Stimulated activated CD4-positive, alpha-beta T cell treated with anti-CD3 and anti-CD28 coated beads, Interleukin-12 subunit alpha, Interleukin-12 subunit beta, amount 100 ng/mL, for 4 hours (primary cell): ENCODE measurements at regions not wholly inside any gene's neighbourhood (a gene's known extent, or its start where the extent isn't known, plus 50 kb on each side); places are given as distances from the start of the nearest gene placed in this dataset.
"Not testable (repeated sequence)": the region's sequence is repeated elsewhere in the genome, so short reads cannot be mapped to it uniquely, and the experiment has no call there.

ENCODE experiments used
- DNase-seq: peaks from one replicate; pipeline ENCODE4 v3.0.0-alpha.2; 2020

DNA sequence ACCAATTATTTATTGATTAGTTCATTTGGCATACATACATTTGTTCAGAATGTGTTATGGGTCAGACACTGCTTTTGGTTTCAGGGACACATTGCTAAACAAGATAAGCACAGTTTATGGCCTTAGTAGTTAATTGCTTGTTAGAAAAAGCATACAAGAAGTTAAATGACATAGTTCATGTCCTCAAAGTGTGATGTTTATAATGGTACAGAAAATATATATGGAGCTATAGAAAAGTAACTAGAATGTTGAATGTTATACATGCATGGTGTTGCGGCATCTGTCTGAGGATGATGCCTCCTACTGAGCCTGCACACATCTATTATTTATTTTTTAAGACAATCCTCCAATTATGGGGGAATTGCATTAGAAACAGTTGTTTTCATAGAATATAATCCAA, 1476.3 kb upstream of the PCDH7 start:
- DNase-seq = no peak

DNA sequence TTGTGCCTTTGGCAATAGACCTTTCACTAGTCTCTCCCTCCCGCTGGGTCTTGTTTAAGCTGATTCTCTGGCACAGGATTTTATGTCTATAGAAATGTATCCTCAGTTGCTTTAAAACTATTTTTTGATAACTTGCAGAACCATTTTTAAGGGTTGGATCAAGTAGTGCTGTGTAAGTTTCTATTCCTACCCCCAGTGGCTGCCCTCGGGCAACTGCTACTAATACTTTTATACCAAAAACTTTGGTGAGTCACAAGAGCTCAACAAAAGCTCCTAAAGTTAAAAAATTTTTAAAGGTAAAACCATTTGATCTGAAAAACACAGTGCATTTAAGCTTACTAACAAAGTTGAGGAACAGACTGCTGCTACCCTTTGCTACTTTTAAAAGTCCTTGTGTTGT, 1460.6 kb upstream of the PCDH7 start:
- no peak for DNase-seq

DNA sequence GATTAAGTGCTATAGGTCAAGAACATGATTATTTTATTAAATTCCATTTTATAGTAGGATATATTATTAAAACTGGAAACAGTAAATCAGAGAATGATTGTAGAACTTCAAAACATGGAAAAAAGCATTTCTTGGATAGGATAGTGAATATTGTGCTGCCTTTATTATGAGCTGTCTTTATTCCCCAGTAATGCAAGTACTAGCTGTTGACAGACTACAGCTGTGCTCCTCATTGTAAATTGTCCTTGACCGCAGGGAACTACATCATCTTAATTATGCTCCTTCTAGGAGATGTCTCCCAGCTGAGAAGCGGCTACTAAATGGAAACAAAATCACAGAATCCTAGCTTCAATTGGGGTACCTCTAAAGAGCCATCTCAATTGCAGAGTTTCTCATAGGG, 1457.2 kb upstream of the PCDH7 start:
- DNase-seq = no peak

- DNase-seq = no peak
These were observed 1444.0 kb upstream of the PCDH7 start for GRCh38 chr4:29276150-29276549.

DNA sequence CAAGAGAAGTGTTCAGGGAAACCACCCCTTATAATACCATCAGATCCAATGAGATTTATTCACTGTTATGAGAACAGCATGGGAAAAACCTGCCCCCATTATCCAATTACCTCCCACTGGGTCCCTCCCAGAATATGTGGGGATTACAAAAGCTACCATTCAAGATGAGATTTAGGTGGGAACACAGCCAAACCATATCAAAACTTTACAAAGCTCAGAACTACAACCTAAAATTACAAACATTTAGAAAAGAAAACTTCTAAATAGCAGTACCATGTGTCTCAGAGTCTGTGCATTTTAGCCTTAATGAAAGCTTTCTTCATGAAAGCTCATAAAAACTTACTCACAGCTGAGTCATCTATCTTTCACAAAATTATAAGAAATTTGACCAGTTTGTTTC, 1442.8 kb upstream of the PCDH7 start:
- DNase-seq = no peak

- no peak for DNase-seq
These were observed 1441.6 kb upstream of the PCDH7 start for GRCh38 chr4:29278585-29278984.

DNA sequence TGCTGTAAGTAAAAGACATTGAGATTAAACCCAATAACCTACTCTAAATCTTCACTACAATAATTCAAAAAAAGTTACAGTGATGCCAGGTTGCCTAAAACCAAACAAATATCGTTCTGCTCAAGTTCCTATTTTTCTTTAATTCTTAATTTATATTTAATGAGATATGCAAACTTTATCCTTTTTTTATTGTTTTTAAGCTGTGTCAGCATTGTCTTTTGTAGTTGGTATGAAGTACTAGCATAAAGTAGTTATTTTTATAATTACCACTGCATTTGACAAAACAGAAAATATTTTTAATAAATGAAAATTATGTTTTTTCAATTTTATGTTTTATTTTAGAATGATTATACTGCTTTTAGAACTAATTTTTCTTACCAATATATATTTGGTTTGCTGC, 1431.1 kb upstream of the PCDH7 start:
- no peak for DNase-seq

GRCh38 chr4:29295280-29295679, 1424.9 kb upstream of the PCDH7 start:
- no peak for DNase-seq

DNA sequence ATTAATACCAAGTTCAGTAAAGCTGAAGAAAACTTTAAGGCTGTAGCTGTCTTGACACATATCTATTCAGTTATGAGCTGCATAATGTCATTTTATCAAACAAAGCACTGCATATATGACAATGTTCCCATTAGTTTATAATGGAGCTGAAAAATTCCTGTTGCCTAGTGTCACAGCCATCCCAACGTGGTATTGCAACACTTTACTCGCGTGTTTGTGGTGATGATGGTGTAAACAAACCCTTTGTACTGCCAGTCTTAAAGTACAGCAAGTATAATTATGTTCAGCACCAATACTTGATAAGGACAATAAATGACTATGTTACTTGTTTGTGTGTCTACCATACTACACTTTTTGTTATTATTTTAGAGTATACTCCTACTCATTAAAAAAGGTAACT, 1415.6 kb upstream of the PCDH7 start:
- no peak for DNase-seq

- no peak for DNase-seq
These were observed 1412.9 kb upstream of the PCDH7 start for GRCh38 chr4:29307256-29307655.

- no peak for DNase-seq
These were observed 1412.4 kb upstream of the PCDH7 start for GRCh38 chr4:29307755-29308154.

DNA sequence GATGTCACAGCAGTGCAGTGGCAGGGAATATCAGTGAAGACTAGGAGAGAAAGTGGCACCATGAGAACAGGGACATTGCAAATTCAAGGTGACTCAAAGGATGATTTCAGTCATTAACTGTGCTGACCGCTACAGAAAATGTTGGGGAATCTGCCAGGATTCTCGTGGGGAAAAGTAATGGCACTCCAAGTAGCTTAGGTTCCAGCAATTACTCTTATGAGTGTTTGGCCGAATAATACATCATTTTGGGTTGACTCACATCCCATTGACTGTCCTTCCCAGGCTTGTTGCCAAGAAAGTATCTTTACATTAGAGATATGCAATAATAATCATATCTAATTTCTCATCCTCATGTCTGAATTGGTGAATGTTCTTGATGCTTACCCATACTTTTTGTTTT, 1411.1 kb upstream of the PCDH7 start:
- no peak for DNase-seq

DNA sequence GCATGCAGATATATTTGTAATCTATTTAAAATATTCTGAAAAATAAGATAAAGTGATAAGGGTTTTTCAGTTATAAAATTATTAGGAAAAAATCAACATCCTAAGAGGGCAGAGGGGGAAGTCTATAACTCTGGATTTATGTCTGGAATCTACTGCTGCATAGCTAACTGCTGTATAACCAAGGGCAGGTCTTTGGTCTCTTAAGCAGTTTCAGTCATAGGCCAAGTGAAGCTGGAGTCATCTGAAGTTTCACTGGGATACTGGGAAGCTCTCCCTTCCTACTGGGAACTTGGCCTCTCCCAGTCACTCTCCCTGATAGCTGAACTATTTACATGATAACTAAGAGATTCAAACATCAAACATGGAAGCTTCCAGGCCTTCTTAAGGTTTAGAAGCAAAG, 1409.9 kb upstream of the PCDH7 start:
- no peak for DNase-seq

- DNase-seq = no peak
These were observed 1408.9 kb upstream of the PCDH7 start for GRCh38 chr4:29311247-29311646.

DNA sequence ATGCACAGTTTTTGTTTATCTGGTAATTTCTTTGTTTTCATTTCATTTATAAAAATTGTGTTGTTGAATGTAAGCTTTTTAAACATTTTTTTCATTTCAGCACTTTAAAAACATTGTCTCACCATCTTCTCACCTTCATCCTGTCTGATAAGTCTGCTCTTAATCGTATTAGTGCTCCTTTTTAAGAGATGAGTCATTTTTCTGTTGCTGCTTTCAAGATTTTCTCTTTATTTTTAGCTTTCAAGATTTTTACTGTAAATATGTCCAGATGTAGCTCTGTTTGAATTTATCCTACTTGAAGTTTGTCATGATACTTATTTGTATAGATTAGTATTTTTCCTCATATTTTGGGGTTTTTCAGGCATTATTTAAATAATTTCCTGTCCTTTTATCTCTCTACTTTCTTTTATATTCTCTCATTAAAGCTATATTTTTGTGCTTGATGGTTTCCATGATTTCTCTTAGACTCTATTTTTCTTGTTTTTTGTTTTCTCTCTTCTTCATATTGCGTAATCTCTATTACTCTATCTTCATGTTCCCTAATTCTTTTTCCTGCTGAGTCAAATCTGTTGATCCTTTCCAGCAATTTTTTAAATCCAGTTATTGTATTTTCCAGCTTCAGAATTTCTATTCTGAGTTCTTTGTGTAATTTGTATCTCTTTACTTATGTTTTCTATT, 1400.4 kb upstream of the PCDH7 start:
- no peak for DNase-seq

- no peak for DNase-seq
These were observed 1399.1 kb upstream of the PCDH7 start for GRCh38 chr4:29320947-29321620.

- DNase-seq = no peak
These were observed 1394.2 kb upstream of the PCDH7 start for GRCh38 chr4:29326004-29326403.

GRCh38 chr4:29326816-29327215, 1393.4 kb upstream of the PCDH7 start:
- DNase-seq = no peak

DNA sequence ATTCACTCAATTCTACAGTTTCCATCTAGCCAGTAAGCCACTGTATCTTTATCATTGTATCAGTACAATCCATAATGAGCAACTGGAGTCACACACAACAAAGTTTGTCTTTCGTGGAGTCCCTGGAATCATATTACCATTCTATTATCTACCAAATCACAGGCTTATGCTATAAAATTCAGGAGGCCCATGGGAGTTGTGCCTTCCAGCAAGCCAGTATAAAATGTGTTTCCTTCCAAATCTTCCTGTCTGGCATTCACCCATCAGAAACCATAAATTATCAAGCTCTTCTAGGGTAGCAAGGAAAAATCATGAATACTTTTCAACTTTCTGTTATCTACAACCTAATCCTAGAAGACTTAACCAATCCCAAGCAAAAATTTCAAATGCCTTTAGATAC, 1383.3 kb upstream of the PCDH7 start:
- DNase-seq = no peak

DNA sequence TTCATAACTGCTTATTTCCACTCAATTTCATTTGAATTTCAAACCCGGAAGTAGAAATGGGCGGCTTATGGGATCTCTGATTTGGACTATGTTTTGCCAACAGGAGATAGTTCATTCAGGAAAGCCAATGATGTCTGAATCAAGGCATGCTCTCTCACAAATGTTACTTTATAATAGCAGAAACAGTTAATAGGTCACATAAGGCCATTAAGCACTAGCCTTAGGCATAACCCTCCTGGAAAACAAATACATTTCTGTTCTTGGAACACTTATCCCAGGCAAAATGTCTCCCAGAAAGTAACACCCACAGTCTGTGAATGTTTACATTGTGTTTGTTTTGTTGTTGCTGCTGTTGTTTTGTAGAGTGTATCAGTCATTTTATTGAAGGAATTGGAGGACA, 1347.2 kb upstream of the PCDH7 start:
- DNase-seq = no peak

DNA sequence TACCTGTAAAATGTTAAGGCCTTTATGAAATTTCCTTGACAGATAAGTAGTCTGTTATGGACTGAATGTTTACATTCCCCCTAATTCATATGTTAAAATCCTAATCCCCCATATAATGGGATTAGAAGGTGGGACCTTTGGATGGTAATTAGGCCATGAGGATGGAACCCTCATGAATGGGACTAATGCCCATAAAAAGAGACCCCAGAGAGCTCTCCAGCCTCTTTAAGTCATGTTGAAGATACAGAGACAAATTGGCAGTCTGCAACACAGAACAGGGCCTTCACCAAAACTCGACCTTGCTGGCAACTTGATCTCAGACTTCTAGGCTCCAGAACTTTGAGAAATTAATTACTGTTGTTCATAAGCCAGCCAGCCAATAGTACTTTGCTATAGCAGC, 1344.5 kb upstream of the PCDH7 start:
- no peak for DNase-seq

DNA sequence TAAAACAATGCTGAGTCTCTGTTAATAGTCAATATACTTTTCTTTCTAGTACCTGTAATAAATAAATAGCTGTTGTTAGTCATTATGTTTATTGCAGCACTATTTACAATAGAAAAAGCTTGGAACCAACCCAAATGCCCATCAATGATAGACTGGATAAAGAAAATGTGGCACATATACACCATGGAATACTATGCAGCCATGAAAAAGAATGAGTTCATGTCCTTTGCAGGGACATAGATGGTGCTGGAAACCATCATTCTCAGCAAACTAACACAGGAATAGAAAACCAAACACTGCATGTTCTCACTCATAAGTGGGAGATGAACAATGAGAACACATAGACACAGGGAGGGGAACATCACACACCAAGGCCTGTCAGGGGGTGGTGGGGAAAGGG, 1341.9 kb upstream of the PCDH7 start:
- DNase-seq = not testable (repeated sequence)

- no peak for DNase-seq
These were observed 1329.2 kb upstream of the PCDH7 start for GRCh38 chr4:29390921-29391320.

- no peak for DNase-seq
These were observed 1315.1 kb upstream of the PCDH7 start for GRCh38 chr4:29405116-29405515.

GRCh38 chr4:29415771-29416170, 1304.4 kb upstream of the PCDH7 start:
- DNase-seq = no peak
